HEK293 (cell line): ENCODE measurements at regions not wholly inside any gene's neighbourhood (a gene's known extent, or its start where the extent isn't known, plus 50 kb on each side); places are given as distances from the start of the nearest gene placed in this dataset.

Experiments
- CTCF ChIA-PET: fragments of 350-600 bp; formaldehyde crosslinking; extraction: SDS; loops from one replicate; lab custom pipeline; 2021; ENCODE audit warnings: antibody characterized with exemption; lab: Yijun Ruan, JAX
- POLR2A ChIA-PET: fragments of 300-600 bp; formaldehyde crosslinking; extraction: SDS; loops from one replicate; lab custom pipeline; 2020; ENCODE audit warnings: antibody characterized with exemption, inconsistent platforms; lab: Yijun Ruan, JAX
- H3K27ac ChIP-seq: fragments of 200-500 bp; sonication (Bioruptor generic); 2 replicates; pipeline ENCODE4 v1.5.1; 2014; ENCODE audit warnings: low read depth, low read length, control low read depth, inconsistent platforms; ENCODE audit errors: extremely low read depth
- H3K36me3 ChIP-seq, 2 experiments: fragments of 200-500 bp in 1 of 2; sonication (Bioruptor generic) in 1 of 2; 1 replicate in 1 of 2; 2 replicates in 1 of 2; pipeline ENCODE4 v1.5.1; 2014 to 2017; ENCODE audit warnings: inconsistent platforms in 2 of 2, low read length in 2 of 2; ENCODE audit not compliant: control insufficient read depth in 2 of 2, insufficient read depth in 1 of 2
- H3K4me1 ChIP-seq: fragments of 200-500 bp; sonication (Bioruptor generic); 2 replicates; pipeline ENCODE4 v1.5.1; 2014; ENCODE audit warnings: mild to moderate bottlenecking, low read length, inconsistent platforms; ENCODE audit not compliant: control insufficient read depth, insufficient read depth
- H3K4me3 ChIP-seq: 2 replicates; pipeline ENCODE4 v1.5.1; 2011; ENCODE audit warnings: low read depth, mild to moderate bottlenecking, control low read depth, low read length, moderate library complexity
- H3K9me3 ChIP-seq: fragments of 200-500 bp; sonication (Bioruptor generic); 2 replicates; pipeline ENCODE4 v1.5.1; 2014; ENCODE audit warnings: low read depth, low read length, inconsistent platforms; ENCODE audit not compliant: control insufficient read depth, insufficient read depth
- CTCF ChIP-seq: fragments of 450-650 bp; formaldehyde crosslinking; IDR thresholded peaks from 2 replicates; pipeline ENCODE4 v1.5.1; 2016; ENCODE audit warnings: missing biosample characterization, missing genetic modification characterization
- GLIS2 ChIP-seq: fragments of 450-650 bp; formaldehyde crosslinking; IDR thresholded peaks from 2 replicates; pipeline ENCODE4 v1.5.1; 2016; ENCODE audit warnings: missing biosample characterization, missing genetic modification characterization
- OSR2 ChIP-seq: fragments of 450-650 bp; formaldehyde crosslinking; IDR thresholded peaks from 2 replicates; pipeline ENCODE4 v1.5.1; 2016; ENCODE audit warnings: missing biosample characterization, missing genetic modification characterization
- ZNF10 ChIP-seq: fragments of 450-650 bp; formaldehyde crosslinking; IDR thresholded peaks from 2 replicates; pipeline ENCODE4 v1.5.1; 2017; ENCODE audit warnings: missing biosample characterization, missing genetic modification characterization
- ZNF146 ChIP-seq: fragments of 450-650 bp; formaldehyde crosslinking; IDR thresholded peaks from 2 replicates; pipeline ENCODE4 v1.5.1; 2016; ENCODE audit warnings: missing biosample characterization, missing genetic modification characterization
- ZNF157 ChIP-seq: fragments of 450-650 bp; formaldehyde crosslinking; IDR thresholded peaks from 2 replicates; pipeline ENCODE4 v1.5.1; 2016; ENCODE audit warnings: missing biosample characterization, missing genetic modification characterization
- ZNF350 ChIP-seq: fragments of 450-650 bp; formaldehyde crosslinking; IDR thresholded peaks from 2 replicates; pipeline ENCODE4 v1.5.0; 2017; ENCODE audit warnings: missing biosample characterization, mild to moderate bottlenecking, missing genetic modification characterization
- ZNF426 ChIP-seq: fragments of 450-650 bp; formaldehyde crosslinking; IDR thresholded peaks from 2 replicates; pipeline ENCODE4 v1.5.1; 2017; ENCODE audit warnings: missing biosample characterization, missing genetic modification characterization, mild to moderate bottlenecking, inconsistent platforms, moderate library complexity
- ZNF560 ChIP-seq: fragments of 450-650 bp; formaldehyde crosslinking; IDR thresholded peaks from 2 replicates; pipeline ENCODE4 v1.5.1; 2017; ENCODE audit warnings: missing biosample characterization, missing genetic modification characterization, borderline replicate concordance
- ZNF580 ChIP-seq: fragments of 450-650 bp; formaldehyde crosslinking; IDR thresholded peaks from 2 replicates; pipeline ENCODE4 v1.5.1; 2016; ENCODE audit warnings: missing biosample characterization, missing genetic modification characterization
- ZNF654 ChIP-seq: fragments of 450-650 bp; formaldehyde crosslinking; IDR thresholded peaks from 2 replicates; pipeline ENCODE4 v1.5.1; 2016; ENCODE audit warnings: low read depth, missing biosample characterization, missing genetic modification characterization
- ZNF747 ChIP-seq: fragments of 450-650 bp; formaldehyde crosslinking; IDR thresholded peaks from 2 replicates; pipeline ENCODE4 v1.5.1; 2016; ENCODE audit warnings: missing biosample characterization, missing genetic modification characterization
- ZNF843 ChIP-seq: fragments of 450-650 bp; formaldehyde crosslinking; IDR thresholded peaks from 2 replicates; pipeline ENCODE4 v1.5.1; 2016; ENCODE audit warnings: missing biosample characterization, missing genetic modification characterization
- ZSCAN30 ChIP-seq: fragments of 450-650 bp; IDR thresholded peaks from 2 replicates; pipeline ENCODE4 v1.5.1; 2018; ENCODE audit warnings: missing biosample characterization, mild to moderate bottlenecking, missing genetic modification characterization, moderate library complexity
- TF ChIP-seq, protein P1 (sequence below): sonication (generic); formaldehyde crosslinking; IDR thresholded peaks from 2 replicates; pipeline ENCODE4 v1.8.1; 2022; ENCODE audit warnings: mild to moderate bottlenecking, moderate library complexity, missing genetic modification reagents
- TF ChIP-seq, protein P2 (sequence below): fragments of 450-650 bp; formaldehyde crosslinking; IDR thresholded peaks from 2 replicates; pipeline ENCODE4 v1.5.1; 2016; ENCODE audit warnings: missing biosample characterization, missing genetic modification characterization
- TF ChIP-seq, protein P3 (sequence below): fragments of 450-650 bp; formaldehyde crosslinking; IDR thresholded peaks from 2 replicates; pipeline ENCODE4 v1.5.1; 2017; ENCODE audit warnings: missing biosample characterization, missing genetic modification characterization
- TF ChIP-seq, protein P4 (sequence below): fragments of 450-650 bp; formaldehyde crosslinking; IDR thresholded peaks from 2 replicates; pipeline ENCODE4 v1.5.1; 2016; ENCODE audit warnings: missing biosample characterization, missing genetic modification characterization
- TF ChIP-seq, protein P5 (sequence below): fragments of 450-650 bp; formaldehyde crosslinking; IDR thresholded peaks from 2 replicates; pipeline ENCODE4 v1.5.1; 2016; ENCODE audit warnings: missing biosample characterization, missing genetic modification characterization

- no peak for TF ChIP-seq ZNF426 (tag by site-specific recombination)
- TF ChIP-seq ZNF580 (tag by site-specific recombination), result no peak
- no peak for TF ChIP-seq ZNF146 (tag by site-specific recombination)
These were observed 376.5 kb upstream of the KCNMB2 start (continued) for GRCh38 chr3:178159691-178160220.

DNA sequence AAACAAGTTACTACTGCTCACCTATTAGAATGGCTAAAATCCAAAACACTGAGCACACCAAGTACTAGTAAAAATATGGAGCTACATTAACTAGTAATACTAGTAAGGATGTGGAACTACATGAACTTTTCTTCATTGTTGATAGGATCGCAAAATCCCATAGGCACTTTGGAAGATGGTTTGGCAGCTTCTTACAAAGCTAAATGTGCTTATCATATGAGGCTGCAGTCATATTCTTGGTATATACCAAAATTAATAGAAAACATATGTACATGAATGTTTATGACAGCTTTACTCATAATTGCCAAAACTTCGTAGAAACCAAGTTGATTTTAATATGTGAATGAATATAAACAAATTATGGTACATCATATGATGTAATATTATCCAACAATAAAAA is 366.8 kb upstream of the KCNMB2 start:
- ChIA-PET POLR2A (no interaction called here), CTCF (no interaction called here)
- no peaks in the 10 kb centered on the region for H3K9me3 ChIP-seq
- H3K4me3 ChIP-seq, result no peak overlapping the region
- H3K4me1 ChIP-seq, result no peaks in the 10 kb centered on the region
- H3K36me3 ChIP-seq, result no peaks in the 10 kb centered on the region
- no peak for TF ChIP-seq ZNF843
- TF ChIP-seq ZSCAN30 (tag by site-specific recombination), result no peak
- TF ChIP-seq ZNF560, result no peak
- no peak overlapping the region for H3K27ac ChIP-seq

DNA sequence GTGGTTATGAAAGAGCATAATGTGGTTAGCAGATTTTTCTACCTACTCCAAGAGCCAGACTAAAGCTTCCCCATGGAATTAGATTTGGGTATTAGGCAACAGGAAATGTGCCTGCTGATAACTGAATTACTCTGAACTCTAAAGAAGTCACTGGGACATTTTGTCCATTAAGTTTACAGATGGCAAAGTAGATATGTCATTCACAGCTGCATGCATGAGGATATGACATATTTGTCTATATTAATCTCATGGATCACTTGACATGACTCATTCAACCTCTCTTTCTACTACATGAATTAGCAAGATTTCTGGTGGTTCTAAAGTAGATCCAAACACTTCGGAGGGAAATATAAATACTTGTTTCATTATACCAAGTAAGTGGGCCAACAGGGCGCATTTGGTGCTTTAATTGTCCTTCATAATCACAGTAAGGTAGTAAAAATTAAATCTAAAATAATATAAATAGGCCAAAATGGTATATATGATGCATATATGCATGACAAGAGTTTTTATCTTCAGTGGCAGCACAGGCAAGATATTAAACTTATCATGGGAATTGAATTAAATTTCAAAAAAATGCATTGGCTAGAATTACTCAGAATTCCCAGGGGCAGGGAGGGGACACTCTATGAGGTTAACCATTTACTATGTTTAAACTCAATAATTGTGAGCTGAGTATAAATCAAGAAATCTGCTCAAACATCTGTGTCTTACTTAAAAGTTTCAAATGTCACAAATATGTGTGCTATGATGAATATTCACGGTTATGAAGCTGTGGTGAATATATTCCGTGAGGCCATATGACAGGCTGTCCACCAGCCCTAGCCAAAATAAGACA is 365.3 kb upstream of the KCNMB2 start:
- no peaks in the 10 kb centered on the region for H3K9me3 ChIP-seq
- no peak overlapping the region for H3K4me3 ChIP-seq
- POLR2A ChIA-PET, result no interaction called here
- H3K27ac ChIP-seq, result no peak overlapping the region
- H3K36me3 ChIP-seq, result no peaks in the 10 kb centered on the region
- CTCF ChIA-PET, result interaction anchor here (1.5 kb wide), 1 partner anchor 214 kb away, joined by 3 read pairs; no protein-coding TSS in a partner anchor
- H3K4me1 ChIP-seq, result no peaks in the 10 kb centered on the region
- TF ChIP-seq, protein P1, sequence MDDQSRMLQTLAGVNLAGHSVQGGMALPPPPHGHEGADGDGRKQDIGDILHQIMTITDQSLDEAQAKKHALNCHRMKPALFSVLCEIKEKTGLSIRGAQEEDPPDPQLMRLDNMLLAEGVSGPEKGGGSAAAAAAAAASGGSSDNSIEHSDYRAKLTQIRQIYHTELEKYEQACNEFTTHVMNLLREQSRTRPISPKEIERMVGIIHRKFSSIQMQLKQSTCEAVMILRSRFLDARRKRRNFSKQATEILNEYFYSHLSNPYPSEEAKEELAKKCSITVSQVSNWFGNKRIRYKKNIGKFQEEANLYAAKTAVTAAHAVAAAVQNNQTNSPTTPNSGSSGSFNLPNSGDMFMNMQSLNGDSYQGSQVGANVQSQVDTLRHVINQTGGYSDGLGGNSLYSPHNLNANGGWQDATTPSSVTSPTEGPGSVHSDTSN (CRISPR knock-in tag), result no peak
- TF ChIP-seq, protein P2, sequence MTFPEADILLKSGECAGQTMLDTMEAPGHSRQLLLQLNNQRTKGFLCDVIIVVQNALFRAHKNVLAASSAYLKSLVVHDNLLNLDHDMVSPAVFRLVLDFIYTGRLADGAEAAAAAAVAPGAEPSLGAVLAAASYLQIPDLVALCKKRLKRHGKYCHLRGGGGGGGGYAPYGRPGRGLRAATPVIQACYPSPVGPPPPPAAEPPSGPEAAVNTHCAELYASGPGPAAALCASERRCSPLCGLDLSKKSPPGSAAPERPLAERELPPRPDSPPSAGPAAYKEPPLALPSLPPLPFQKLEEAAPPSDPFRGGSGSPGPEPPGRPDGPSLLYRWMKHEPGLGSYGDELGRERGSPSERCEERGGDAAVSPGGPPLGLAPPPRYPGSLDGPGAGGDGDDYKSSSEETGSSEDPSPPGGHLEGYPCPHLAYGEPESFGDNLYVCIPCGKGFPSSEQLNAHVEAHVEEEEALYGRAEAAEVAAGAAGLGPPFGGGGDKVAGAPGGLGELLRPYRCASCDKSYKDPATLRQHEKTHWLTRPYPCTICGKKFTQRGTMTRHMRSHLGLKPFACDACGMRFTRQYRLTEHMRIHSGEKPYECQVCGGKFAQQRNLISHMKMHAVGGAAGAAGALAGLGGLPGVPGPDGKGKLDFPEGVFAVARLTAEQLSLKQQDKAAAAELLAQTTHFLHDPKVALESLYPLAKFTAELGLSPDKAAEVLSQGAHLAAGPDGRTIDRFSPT, result no peak
- no peak for TF ChIP-seq ZNF157 (tag by site-specific recombination)
- TF ChIP-seq, protein P3, sequence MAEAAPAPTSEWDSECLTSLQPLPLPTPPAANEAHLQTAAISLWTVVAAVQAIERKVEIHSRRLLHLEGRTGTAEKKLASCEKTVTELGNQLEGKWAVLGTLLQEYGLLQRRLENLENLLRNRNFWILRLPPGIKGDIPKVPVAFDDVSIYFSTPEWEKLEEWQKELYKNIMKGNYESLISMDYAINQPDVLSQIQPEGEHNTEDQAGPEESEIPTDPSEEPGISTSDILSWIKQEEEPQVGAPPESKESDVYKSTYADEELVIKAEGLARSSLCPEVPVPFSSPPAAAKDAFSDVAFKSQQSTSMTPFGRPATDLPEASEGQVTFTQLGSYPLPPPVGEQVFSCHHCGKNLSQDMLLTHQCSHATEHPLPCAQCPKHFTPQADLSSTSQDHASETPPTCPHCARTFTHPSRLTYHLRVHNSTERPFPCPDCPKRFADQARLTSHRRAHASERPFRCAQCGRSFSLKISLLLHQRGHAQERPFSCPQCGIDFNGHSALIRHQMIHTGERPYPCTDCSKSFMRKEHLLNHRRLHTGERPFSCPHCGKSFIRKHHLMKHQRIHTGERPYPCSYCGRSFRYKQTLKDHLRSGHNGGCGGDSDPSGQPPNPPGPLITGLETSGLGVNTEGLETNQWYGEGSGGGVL (tag by site-specific recombination), result no peak
- no peak for TF ChIP-seq OSR2 (tag by site-specific recombination)
- TF ChIP-seq, protein P4, sequence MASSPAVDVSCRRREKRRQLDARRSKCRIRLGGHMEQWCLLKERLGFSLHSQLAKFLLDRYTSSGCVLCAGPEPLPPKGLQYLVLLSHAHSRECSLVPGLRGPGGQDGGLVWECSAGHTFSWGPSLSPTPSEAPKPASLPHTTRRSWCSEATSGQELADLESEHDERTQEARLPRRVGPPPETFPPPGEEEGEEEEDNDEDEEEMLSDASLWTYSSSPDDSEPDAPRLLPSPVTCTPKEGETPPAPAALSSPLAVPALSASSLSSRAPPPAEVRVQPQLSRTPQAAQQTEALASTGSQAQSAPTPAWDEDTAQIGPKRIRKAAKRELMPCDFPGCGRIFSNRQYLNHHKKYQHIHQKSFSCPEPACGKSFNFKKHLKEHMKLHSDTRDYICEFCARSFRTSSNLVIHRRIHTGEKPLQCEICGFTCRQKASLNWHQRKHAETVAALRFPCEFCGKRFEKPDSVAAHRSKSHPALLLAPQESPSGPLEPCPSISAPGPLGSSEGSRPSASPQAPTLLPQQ (tag by site-specific recombination), result no peak
- TF ChIP-seq, protein P5, sequence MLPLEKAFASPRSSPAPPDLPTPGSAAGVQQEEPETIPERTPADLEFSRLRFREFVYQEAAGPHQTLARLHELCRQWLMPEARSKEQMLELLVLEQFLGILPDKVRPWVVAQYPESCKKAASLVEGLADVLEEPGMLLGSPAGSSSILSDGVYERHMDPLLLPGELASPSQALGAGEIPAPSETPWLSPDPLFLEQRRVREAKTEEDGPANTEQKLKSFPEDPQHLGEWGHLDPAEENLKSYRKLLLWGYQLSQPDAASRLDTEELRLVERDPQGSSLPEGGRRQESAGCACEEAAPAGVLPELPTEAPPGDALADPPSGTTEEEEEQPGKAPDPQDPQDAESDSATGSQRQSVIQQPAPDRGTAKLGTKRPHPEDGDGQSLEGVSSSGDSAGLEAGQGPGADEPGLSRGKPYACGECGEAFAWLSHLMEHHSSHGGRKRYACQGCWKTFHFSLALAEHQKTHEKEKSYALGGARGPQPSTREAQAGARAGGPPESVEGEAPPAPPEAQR (tag by site-specific recombination), result no peak
- TF ChIP-seq ZNF843, result no peak
- TF ChIP-seq CTCF, result no peak
- TF ChIP-seq ZNF350, result no peak
- no peak for TF ChIP-seq ZNF654 (tag by site-specific recombination)
- TF ChIP-seq ZNF747 (tag by site-specific recombination), result no peak
- TF ChIP-seq GLIS2 (tag by site-specific recombination), result no peak
- TF ChIP-seq ZNF10 (tag by site-specific recombination), result no peak
